ENCODE measurements at regions not wholly inside any gene's neighbourhood (a gene's known extent, or its start where the extent isn't known, plus 50 kb on each side); places are given as distances from the start of the nearest gene placed in this dataset.
A peak's percentile ranks its signal among the peaks of the same experiment; 100 is the strongest.

- Mint-ChIP-seq H3K27me3 (ENCODE audit: low read depth in 3 of 3) (peaks cover 7 to 11% (median 8%) of the 10 kb centered on the region in 3 donors), H3K4me1 (peaks cover 14 to 17% of the 10 kb centered on the region in 2 donors), H3K36me3 (no peaks in the 10 kb centered on the region), H3K4me3 (peak overlapping the region; percentile 33 to 75 (median 44)), H3K27ac (peak overlapping the region in 2 of 6 donors; percentile 2 to 23), H3K9me3 (peaks cover 0 to 15% (median 7%) of the 10 kb centered on the region in 6 donors)
- DNase-seq: peak; percentile 49 to 65 (median 56)
Observed at GRCh38 chr11:69425895-69426544, 55.4 kb upstream of the LINC01488 start.

GRCh38 chr11:69427337-69427736, 54.1 kb upstream of the LINC01488 start:
- Mint-ChIP-seq H3K4me1 (peaks cover 16 to 17% of the 10 kb centered on the region in 2 donors), H3K27ac (no peak overlapping the region), H3K9me3 (peaks cover 0 to 15% (median 7%) of the 10 kb centered on the region in 6 donors), H3K4me3 (no peak overlapping the region), H3K36me3 (no peaks in the 10 kb centered on the region), H3K27me3 (ENCODE audit: low read depth in 3 of 3) (peaks cover 5 to 14% (median 6%) of the 10 kb centered on the region in 3 donors)
- no peak for DNase-seq

GRCh38 chr11:69427906-69428880, 53.3 kb upstream of the LINC01488 start:
- peaks cover 16 to 17% of the 10 kb centered on the region in 2 donors for H3K4me1 Mint-ChIP-seq
- H3K4me3 Mint-ChIP-seq: no peak overlapping the region
- H3K27ac Mint-ChIP-seq: no peak overlapping the region
- H3K36me3 Mint-ChIP-seq: no peaks in the 10 kb centered on the region
- H3K9me3 Mint-ChIP-seq: peaks cover 0 to 15% (median 7%) of the 10 kb centered on the region in 6 donors
- no peak for DNase-seq
- H3K27me3 Mint-ChIP-seq (ENCODE audit: low read depth in 3 of 3): peaks cover 3 to 14% (median 3%) of the 10 kb centered on the region in 3 donors

- Mint-ChIP-seq H3K9me3 (peaks cover 0 to 5% (median 0%) of the 10 kb centered on the region in 6 donors), H3K27me3 (ENCODE audit: low read depth in 3 of 3) (peaks cover 2 to 14% (median 3%) of the 10 kb centered on the region in 3 donors), H3K36me3 (no peaks in the 10 kb centered on the region), H3K4me3 (no peak overlapping the region), H3K27ac (no peak overlapping the region), H3K4me1 (peaks cover 16 to 17% of the 10 kb centered on the region in 2 donors)
- DNase-seq: no peak
Observed at GRCh38 chr11:69429716-69430491, 51.6 kb upstream of the LINC01488 start.

- Mint-ChIP-seq H3K36me3 (no peaks in the 10 kb centered on the region), H3K4me1 (peaks cover 11 to 12% of the 10 kb centered on the region in 2 donors), H3K27ac (no peak overlapping the region), H3K4me3 (no peak overlapping the region), H3K27me3 (ENCODE audit: low read depth in 3 of 3) (peaks cover 2 to 14% (median 3%) of the 10 kb centered on the region in 3 donors), H3K9me3 (no peaks in the 10 kb centered on the region)
- no peak for DNase-seq
Observed at GRCh38 chr11:69430566-69430965, 50.9 kb upstream of the LINC01488 start.

GRCh38 chr11:69431136-69431535, 50.3 kb upstream of the LINC01488 start:
- Mint-ChIP-seq H3K27ac (no peak overlapping the region), H3K36me3 (no peaks in the 10 kb centered on the region), H3K27me3 (ENCODE audit: low read depth in 3 of 3) (peaks cover 2 to 9% (median 2%) of the 10 kb centered on the region in 3 donors), H3K4me3 (no peak overlapping the region), H3K4me1 (peaks cover 6 to 7% of the 10 kb centered on the region in 2 donors), H3K9me3 (no peaks in the 10 kb centered on the region)
- DNase-seq: no peak

All from immature natural killer cell (primary cell).